Fibroblast of lung (primary cell): ENCODE measurements at regions not wholly inside any gene's neighbourhood (a gene's known extent, or its start where the extent isn't known, plus 50 kb on each side); places are given as distances from the start of the nearest gene placed in this dataset.

Source experiments
- DNase-seq, 2 donors: peaks; one replicate each; pipeline versions ENCODE4 v3.0.0 to v3.0.0-alpha.2; 2010; ENCODE audit warnings: low read depth in 2 of 2
- H2AFZ ChIP-seq: 2 replicates; pipeline ENCODE4 v1.5.1; 2012; ENCODE audit warnings: low read length, control low read depth, inconsistent platforms
- H3K27ac ChIP-seq: 2 replicates; pipeline ENCODE4 v1.5.1; 2011; ENCODE audit warnings: low read length, control low read depth; ENCODE audit not compliant: insufficient read depth
- H3K27me3 ChIP-seq: 2 replicates; pipeline ENCODE4 v1.5.1; 2011; ENCODE audit warnings: mild to moderate bottlenecking, low read length; ENCODE audit not compliant: control insufficient read depth, insufficient read depth
- H3K36me3 ChIP-seq: 2 replicates; pipeline ENCODE4 v1.5.1; 2011; ENCODE audit warnings: low read length; ENCODE audit not compliant: control insufficient read depth, insufficient read depth
- H3K4me1 ChIP-seq: 2 replicates; pipeline ENCODE4 v1.5.1; 2011; ENCODE audit warnings: low read length; ENCODE audit not compliant: control insufficient read depth, insufficient read depth; ENCODE audit errors: extremely low read depth
- H3K4me2 ChIP-seq: 2 replicates; pipeline ENCODE4 v1.5.1; 2011; ENCODE audit warnings: low read length, control low read depth; ENCODE audit not compliant: insufficient read depth; ENCODE audit errors: extremely low read depth
- H3K4me3 ChIP-seq, 4 experiments: fragments of 200-600 bp in 1 of 4; sonication (generic) in 1 of 4; replicated peaks in 1 of 4; 2 replicates each; pipeline ENCODE4 v1.5.1; 2011 to 2016; ENCODE audit warnings: low read length in 4 of 4, low read depth in 3 of 4, mild to moderate bottlenecking in 3 of 4, control low read depth in 2 of 4, inconsistent platforms in 1 of 4, mixed read lengths in 1 of 4; ENCODE audit not compliant: insufficient read depth in 1 of 4; ENCODE audit errors: control extremely low read depth in 1 of 4
- H3K79me2 ChIP-seq: 2 replicates; pipeline ENCODE4 v1.5.1; 2012; ENCODE audit warnings: mild to moderate bottlenecking, low read length, inconsistent platforms; ENCODE audit not compliant: control insufficient read depth, insufficient read depth
- H3K9ac ChIP-seq: 2 replicates; pipeline ENCODE4 v1.5.1; 2011; ENCODE audit warnings: mild to moderate bottlenecking, low read length, control low read depth; ENCODE audit not compliant: insufficient read depth
- H3K9me3 ChIP-seq: 2 replicates; pipeline ENCODE4 v1.5.1; 2012; ENCODE audit warnings: low read depth, low read length; ENCODE audit not compliant: control insufficient read depth, insufficient read depth
- H4K20me1 ChIP-seq: 2 replicates; pipeline ENCODE4 v1.5.1; 2011; ENCODE audit warnings: low read length; ENCODE audit not compliant: control insufficient read depth, insufficient read depth; ENCODE audit errors: extremely low read depth
- EZH2 ChIP-seq: IDR thresholded peaks from 2 replicates; pipeline ENCODE4 v1.5.1; 2012; ENCODE audit warnings: low read length, control low read depth, mild to moderate bottlenecking; ENCODE audit errors: missing control alignments
- TF ChIP-seq, protein P1 (sequence below), 2 donors: IDR thresholded peaks in 1 of 2; conservative IDR thresholded peaks in 1 of 2; 1 replicate in 1 of 2; 2 replicates in 1 of 2; pipeline ENCODE4 v1.5.1; 2011 to 2012; ENCODE audit warnings: low read length in 2 of 2, control low read depth in 1 of 2, inconsistent platforms in 1 of 2, low read depth in 1 of 2, mild to moderate bottlenecking in 1 of 2

DNA sequence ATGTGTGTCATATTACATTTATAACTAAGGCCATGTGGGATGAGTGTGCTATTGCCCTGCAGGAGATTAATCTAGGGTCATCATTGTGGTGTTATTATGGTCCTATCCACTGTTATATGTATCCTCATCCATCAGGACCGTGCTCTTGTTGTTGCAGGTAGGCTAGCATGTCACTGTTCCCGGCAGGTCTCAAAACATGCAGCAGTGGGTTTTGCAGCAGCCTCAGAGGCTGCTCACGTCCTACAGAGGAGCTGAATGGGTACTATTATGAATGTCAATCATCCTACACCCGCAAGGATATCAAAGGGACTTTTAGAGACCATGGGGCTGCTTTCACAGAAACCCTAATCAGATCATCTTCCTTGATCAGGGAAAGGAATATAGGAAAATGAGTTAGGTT is 318.2 kb downstream of the SAMD5 start:
- Histone ChIP-seq H3K27me3 (no peaks in the 10 kb centered on the region), H3K36me3 (no peaks in the 10 kb centered on the region), H3K4me3 (no peak overlapping the region), H2AFZ (no peak overlapping the region), H3K79me2 (no peaks in the 10 kb centered on the region), H3K9ac (no peak overlapping the region), H3K4me1 (no peaks in the 10 kb centered on the region), H3K9me3 (no peaks in the 10 kb centered on the region), H3K27ac (no peak overlapping the region), H4K20me1 (no peaks in the 10 kb centered on the region), H3K4me2 (no peak overlapping the region)
- TF ChIP-seq, protein P1, sequence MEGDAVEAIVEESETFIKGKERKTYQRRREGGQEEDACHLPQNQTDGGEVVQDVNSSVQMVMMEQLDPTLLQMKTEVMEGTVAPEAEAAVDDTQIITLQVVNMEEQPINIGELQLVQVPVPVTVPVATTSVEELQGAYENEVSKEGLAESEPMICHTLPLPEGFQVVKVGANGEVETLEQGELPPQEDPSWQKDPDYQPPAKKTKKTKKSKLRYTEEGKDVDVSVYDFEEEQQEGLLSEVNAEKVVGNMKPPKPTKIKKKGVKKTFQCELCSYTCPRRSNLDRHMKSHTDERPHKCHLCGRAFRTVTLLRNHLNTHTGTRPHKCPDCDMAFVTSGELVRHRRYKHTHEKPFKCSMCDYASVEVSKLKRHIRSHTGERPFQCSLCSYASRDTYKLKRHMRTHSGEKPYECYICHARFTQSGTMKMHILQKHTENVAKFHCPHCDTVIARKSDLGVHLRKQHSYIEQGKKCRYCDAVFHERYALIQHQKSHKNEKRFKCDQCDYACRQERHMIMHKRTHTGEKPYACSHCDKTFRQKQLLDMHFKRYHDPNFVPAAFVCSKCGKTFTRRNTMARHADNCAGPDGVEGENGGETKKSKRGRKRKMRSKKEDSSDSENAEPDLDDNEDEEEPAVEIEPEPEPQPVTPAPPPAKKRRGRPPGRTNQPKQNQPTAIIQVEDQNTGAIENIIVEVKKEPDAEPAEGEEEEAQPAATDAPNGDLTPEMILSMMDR (conservative IDR thresholded peaks at IDR 0.05 in 1 of 2, IDR thresholded peaks at IDR 0.05 in 1 of 2; ENCODE audit: low read depth in 1 of 2, low read length in 2 of 2), result no peak
- TF ChIP-seq EZH2, result no peak
- no peak for DNase-seq

GRCh38 chr6:147829418-147829817 is 320.9 kb downstream of the SAMD5 start:
- Histone ChIP-seq H3K9me3 (no peaks in the 10 kb centered on the region), H3K36me3 (no peaks in the 10 kb centered on the region), H2AFZ (no peak overlapping the region), H3K27me3 (no peaks in the 10 kb centered on the region), H3K4me3 (no peak overlapping the region), H3K4me2 (no peak overlapping the region), H3K79me2 (no peaks in the 10 kb centered on the region), H3K9ac (no peak overlapping the region), H3K4me1 (no peaks in the 10 kb centered on the region), H4K20me1 (no peaks in the 10 kb centered on the region), H3K27ac (no peak overlapping the region)
- DNase-seq, result no peak
- no peak for TF ChIP-seq EZH2
- TF ChIP-seq, protein P1 (conservative IDR thresholded peaks at IDR 0.05 in 1 of 2, IDR thresholded peaks at IDR 0.05 in 1 of 2; ENCODE audit: low read depth in 1 of 2, low read length in 2 of 2), result no peak

DNA sequence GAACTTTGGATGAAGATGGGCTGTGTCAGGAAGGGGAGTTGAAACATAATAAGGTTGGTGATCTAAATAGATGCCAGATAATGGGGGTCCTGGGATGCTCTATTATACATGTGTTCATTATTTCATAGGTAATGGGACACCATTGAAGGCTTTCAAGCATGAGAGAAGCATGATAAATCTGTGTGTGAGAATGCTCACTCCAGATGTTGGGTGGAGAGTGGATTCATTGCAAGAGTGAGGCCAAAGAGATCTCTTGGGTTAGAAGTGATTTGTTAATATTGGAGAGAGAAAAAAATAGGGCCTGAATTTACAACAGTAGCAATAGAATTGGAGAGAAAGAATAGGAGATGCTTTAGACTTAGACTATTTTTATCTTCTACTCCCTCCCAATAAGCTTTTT is 321.3 kb downstream of the SAMD5 start:
- TF ChIP-seq, protein P1 (conservative IDR thresholded peaks at IDR 0.05 in 1 of 2, IDR thresholded peaks at IDR 0.05 in 1 of 2; ENCODE audit: low read depth in 1 of 2, low read length in 2 of 2), result no peak
- TF ChIP-seq EZH2, result no peak
- DNase-seq, result no peak
- no peaks in the 10 kb centered on the region for H3K4me1 ChIP-seq
- no peaks in the 10 kb centered on the region for H3K79me2 ChIP-seq
- no peaks in the 10 kb centered on the region for H4K20me1 ChIP-seq
- no peak overlapping the region for H3K9ac ChIP-seq
- H3K4me2 ChIP-seq, result no peak overlapping the region
- H3K9me3 ChIP-seq, result no peaks in the 10 kb centered on the region
- H3K27me3 ChIP-seq, result no peaks in the 10 kb centered on the region
- H3K27ac ChIP-seq, result no peak overlapping the region
- H2AFZ ChIP-seq, result no peak overlapping the region
- H3K4me3 ChIP-seq, result no peak overlapping the region
- H3K36me3 ChIP-seq, result no peaks in the 10 kb centered on the region
